T-cell (primary cell): ENCODE measurements at regions not wholly inside any gene's neighbourhood (a gene's known extent, or its start where the extent isn't known, plus 50 kb on each side); places are given as distances from the start of the nearest gene placed in this dataset.

Source experiments
- ATAC-seq, 4 experiments: fragments of 200-7000 bp in 3 of 4; fragments of 150-1000 bp in 1 of 4; cut with Tn5 transposase; replicated peaks in 1 of 4; 1 replicate in 3 of 4; 2 replicates in 1 of 4; pipeline ENCODE4 v1.10.0; 2021; ENCODE audit warnings: moderate library complexity in 3 of 4, mild to moderate bottlenecking in 2 of 4, moderate number of reproducible peaks in 1 of 4
- CTCF ChIA-PET, 2 donors: fragments of 300-600 bp; sonication (Branson Sonifier 250); formaldehyde crosslinking; loops; one replicate each; lab custom pipeline; 2022; ENCODE audit warnings: antibody characterized with exemption in 2 of 2; lab: Charles Lee
- POLR2A ChIA-PET, 2 donors: fragments of 300-600 bp; sonication (Branson Sonifier 250); formaldehyde crosslinking; loops; one replicate each; lab custom pipeline; 2022; ENCODE audit warnings: antibody characterized with exemption in 2 of 2; lab: Charles Lee
- DNase-seq, 35 experiments: peaks; one replicate each; pipeline versions ENCODE4 v3.0.0 to v3.0.0-alpha.2; 2013 to 2023
- H3K27ac ChIP-seq: one replicate; pipeline ENCODE4 v1.5.1; 2013; ENCODE audit warnings: low read length
- H3K27me3 ChIP-seq, 2 experiments: replicated peaks in 1 of 2; 1 replicate in 1 of 2; 2 replicates in 1 of 2; pipeline versions ENCODE4 v1.6.1 to v1.7.0; 2013; ENCODE audit warnings: low read length in 1 of 2, mixed read lengths in 1 of 2; ENCODE audit not compliant: control insufficient read depth in 2 of 2, insufficient read depth in 2 of 2; ENCODE audit errors: extremely low read depth in 1 of 2
- H3K36me3 ChIP-seq, 2 donors: 1 replicate in 1 of 2; 2 replicates in 1 of 2; pipeline versions ENCODE4 v1.6.1 to v1.7.0; 2013; ENCODE audit warnings: low read length in 1 of 2; ENCODE audit not compliant: control insufficient read depth in 2 of 2, insufficient read depth in 1 of 2; ENCODE audit errors: extremely low read depth in 1 of 2
- H3K4me1 ChIP-seq, 2 experiments: 1 replicate in 1 of 2; 2 replicates in 1 of 2; pipeline versions ENCODE4 v1.6.1 to v1.7.0; 2013; ENCODE audit warnings: low read length in 2 of 2, mixed read lengths in 1 of 2; ENCODE audit not compliant: insufficient read depth in 2 of 2, control insufficient read depth in 1 of 2; ENCODE audit errors: extremely low read depth in 1 of 2
- H3K4me3 ChIP-seq, 2 donors: 1 replicate in 1 of 2; 2 replicates in 1 of 2; pipeline versions ENCODE4 v1.5.1 to v1.7.0; 2013; ENCODE audit warnings: mild to moderate bottlenecking in 2 of 2, low read length in 1 of 2, moderate library complexity in 1 of 2; ENCODE audit not compliant: control insufficient read depth in 1 of 2; ENCODE audit errors: extremely low read depth in 1 of 2
- H3K9me3 ChIP-seq: 2 replicates; pipeline ENCODE4 v1.7.0; 2013
- H3K27ac Mint-ChIP-seq, 2 donors: one replicate each; pipeline ENCODE4 v1.8.0; 2020 to 2021; ENCODE audit warnings: mild to moderate bottlenecking in 2 of 2, mixed read lengths in 2 of 2
- H3K27me3 Mint-ChIP-seq, 2 donors: one replicate each; pipeline ENCODE4 v1.8.0; 2021 to 2022; ENCODE audit warnings: mixed read lengths in 2 of 2
- H3K36me3 Mint-ChIP-seq: one replicate; pipeline ENCODE4 v1.8.0; 2021; ENCODE audit warnings: mixed read lengths
- H3K4me1 Mint-ChIP-seq, 3 donors: one replicate each; pipeline ENCODE4 v1.8.0; 2020 to 2022; ENCODE audit warnings: mixed read lengths in 3 of 3, mild to moderate bottlenecking in 1 of 3
- H3K4me3 Mint-ChIP-seq, 3 donors: one replicate each; pipeline ENCODE4 v1.8.0; 2020 to 2022; ENCODE audit warnings: mild to moderate bottlenecking in 3 of 3, mixed read lengths in 3 of 3, moderate library complexity in 3 of 3
- H3K9me3 Mint-ChIP-seq, 3 donors: one replicate each; pipeline ENCODE4 v1.8.0; 2020 to 2022; ENCODE audit warnings: mixed read lengths in 3 of 3
- WGBS: methylation state at CpG from one replicate; pipeline ENCODE4 v1.1.5; 2013; ENCODE audit warnings: missing lambda C conversion rate; ENCODE audit not compliant: insufficient coverage; 5-methylcytosine and 5-hydroxymethylcytosine counted together

DNA sequence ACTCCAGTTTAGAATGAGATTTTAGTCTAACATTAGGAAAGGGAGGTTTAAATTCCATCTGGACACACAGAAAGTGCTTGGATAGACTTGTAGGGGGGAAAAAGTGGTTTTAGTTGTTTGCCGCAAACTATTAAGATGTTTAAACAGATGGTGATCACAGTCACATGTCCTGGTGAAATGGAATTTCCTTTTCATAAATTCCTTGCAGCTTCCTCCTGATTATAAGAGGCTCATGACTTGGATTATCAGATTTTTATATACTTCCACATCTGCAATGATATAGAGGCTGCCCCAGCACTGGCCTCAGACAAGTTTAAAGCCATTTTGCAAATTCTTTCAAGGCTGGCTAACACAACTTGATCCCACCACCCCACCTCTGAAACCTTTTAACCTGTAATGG lies 106.4 kb upstream of the ARMC3 start:
- ChIA-PET CTCF (no interaction called here), POLR2A (no interaction called here)
- no CpG with 5 or more reads among the region's 1 CpG for WGBS
- H3K9me3 Mint-ChIP-seq, result no peaks in the 10 kb centered on the region
- Histone ChIP-seq H3K27ac (no peak overlapping the region), H3K9me3 (no peaks in the 10 kb centered on the region), H3K27me3 (peaks cover 0 to 7% of the 10 kb centered on the region in 2 experiments), H3K4me3 (no peak overlapping the region), H3K36me3 (no peaks in the 10 kb centered on the region), H3K4me1 (no peaks in the 10 kb centered on the region)
- H3K36me3 Mint-ChIP-seq, result no peaks in the 10 kb centered on the region
- ATAC-seq, result no peak
- H3K27me3 Mint-ChIP-seq, result peaks cover 0 to 2% of the 10 kb centered on the region in 2 donors
- no peak overlapping the region for H3K4me3 Mint-ChIP-seq
- no peak overlapping the region for H3K27ac Mint-ChIP-seq
- DNase-seq, result no peak
- H3K4me1 Mint-ChIP-seq, result peaks cover 0 to 5% (median 4%) of the 10 kb centered on the region in 3 donors

DNA sequence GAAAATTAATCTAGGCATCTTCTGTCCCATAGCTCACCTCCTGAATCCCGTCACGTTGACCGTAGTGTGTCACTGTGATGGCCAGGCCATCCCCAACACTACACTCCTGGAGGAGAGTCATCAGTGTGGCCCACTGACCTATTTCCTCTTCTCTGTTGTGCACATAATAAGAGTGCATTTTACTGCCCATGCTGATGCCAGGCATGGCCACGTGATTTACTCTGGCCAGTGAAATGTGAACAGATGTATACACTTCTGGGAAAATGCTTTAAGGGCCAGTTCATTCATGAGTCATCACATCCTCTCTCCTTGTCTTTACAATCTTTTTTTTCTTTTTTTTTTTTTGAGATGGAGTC lies 101.9 kb upstream of the PIP4K2A start:
- H3K4me3 Mint-ChIP-seq, result no peak overlapping the region
- H3K27ac Mint-ChIP-seq, result no peak overlapping the region
- DNase-seq, result no peak
- H3K4me1 Mint-ChIP-seq, result peaks cover 0 to 5% (median 4%) of the 10 kb centered on the region in 3 donors
- no peak for ATAC-seq
- no peaks in the 10 kb centered on the region for H3K9me3 Mint-ChIP-seq
- 100% methylated on average over 3 of the region's 4 CpGs for WGBS
- Histone ChIP-seq H3K36me3 (no peaks in the 10 kb centered on the region), H3K4me1 (no peaks in the 10 kb centered on the region), H3K27ac (no peak overlapping the region), H3K4me3 (no peak overlapping the region), H3K9me3 (no peaks in the 10 kb centered on the region), H3K27me3 (peaks cover 0 to 2% of the 10 kb centered on the region in 2 experiments)
- POLR2A ChIA-PET, result interaction anchor here in 1 of 2 donors (0.6 kb wide), 1 partner anchor 260 kb away, joined by 3 read pairs; no protein-coding TSS in a partner anchor
- H3K27me3 Mint-ChIP-seq, result no peaks in the 10 kb centered on the region
- CTCF ChIA-PET, result no interaction called here
- H3K36me3 Mint-ChIP-seq, result no peaks in the 10 kb centered on the region

DNA sequence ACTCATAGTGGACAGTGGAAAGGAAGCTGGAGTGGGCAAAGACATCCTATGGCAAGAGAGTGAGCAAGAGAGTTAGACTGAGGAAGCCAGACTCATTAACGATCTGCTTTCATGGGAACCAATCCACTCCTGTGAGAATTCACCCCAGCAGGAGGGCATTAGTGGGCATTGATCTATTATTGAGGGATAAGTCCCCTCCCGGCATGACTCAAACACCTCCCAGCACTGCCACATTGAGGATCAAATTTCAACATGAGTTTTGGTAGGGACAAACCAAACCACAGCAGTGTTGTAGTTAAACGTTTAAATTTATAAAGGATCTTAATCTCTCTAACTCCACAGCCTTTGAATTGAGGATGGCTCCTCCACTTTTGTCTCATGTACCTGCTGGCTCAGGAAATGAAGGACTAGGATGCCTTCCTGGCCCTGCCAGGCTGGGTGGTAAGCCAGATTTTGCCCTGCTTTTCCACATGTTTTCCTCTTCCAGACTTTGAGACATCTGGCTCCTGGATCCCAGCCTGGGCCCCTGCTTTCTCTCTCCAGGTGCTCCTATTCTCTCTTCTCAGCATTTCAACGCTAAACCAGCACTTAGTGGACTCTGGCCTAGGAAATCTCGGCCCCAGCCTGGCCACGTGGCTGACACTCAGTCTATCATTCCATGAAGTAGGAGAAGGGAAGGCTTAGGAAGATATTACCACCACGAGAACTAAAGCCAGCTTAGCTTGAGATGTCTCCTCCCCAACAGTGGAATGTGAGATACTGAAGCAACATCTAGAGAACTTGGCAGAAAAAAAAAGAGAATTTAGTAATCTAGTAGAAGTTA lies 96.5 kb upstream of the PIP4K2A start:
- no CpG with 5 or more reads among the region's 7 CpGs for WGBS
- ChIA-PET POLR2A (interaction anchor here in 1 of 2 donors (0.6 kb wide), 1 partner anchor 148 kb away, joined by 3 read pairs; no protein-coding TSS in a partner anchor), CTCF (no interaction called here)
- H3K36me3 Mint-ChIP-seq, result no peaks in the 10 kb centered on the region
- no peaks in the 10 kb centered on the region for H3K27me3 Mint-ChIP-seq
- H3K4me1 ChIP-seq, result no peaks in the 10 kb centered on the region
- no peaks in the 10 kb centered on the region for H3K4me1 Mint-ChIP-seq
- no peak overlapping the region for H3K4me3 ChIP-seq
- no peaks in the 10 kb centered on the region for H3K9me3 Mint-ChIP-seq
- H3K27ac Mint-ChIP-seq, result no peak overlapping the region
- H3K4me3 Mint-ChIP-seq, result no peak overlapping the region
- H3K36me3 ChIP-seq, result no peaks in the 10 kb centered on the region
- no peaks in the 10 kb centered on the region for H3K9me3 ChIP-seq
- ATAC-seq (no peak), DNase-seq (no peak)
- H3K27me3 ChIP-seq, result no peaks in the 10 kb centered on the region
- H3K27ac ChIP-seq, result no peak overlapping the region

DNA sequence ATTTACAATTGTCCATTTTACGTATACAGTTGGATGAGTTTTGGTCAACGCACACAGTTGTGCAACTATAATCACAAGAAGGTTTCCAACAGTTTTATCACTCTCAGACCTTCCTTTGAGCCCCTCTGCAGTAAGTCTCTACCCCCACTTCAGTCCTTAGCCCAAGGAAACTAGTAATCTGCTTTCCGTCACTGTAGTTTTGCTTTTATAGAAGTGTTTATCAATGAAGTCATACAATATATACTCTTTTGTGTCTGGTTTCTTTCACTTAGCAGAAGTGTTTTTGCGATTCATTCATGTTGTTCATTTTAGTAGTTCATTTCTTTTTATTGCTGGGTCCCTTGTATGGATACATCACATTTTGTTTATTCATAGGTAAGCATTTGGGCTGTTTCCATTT lies 92.9 kb upstream of the PIP4K2A start:
- H3K27me3 ChIP-seq, result no peaks in the 10 kb centered on the region
- Mint-ChIP-seq H3K36me3 (no peaks in the 10 kb centered on the region), H3K27ac (no peak overlapping the region), H3K9me3 (no peaks in the 10 kb centered on the region), H3K4me3 (no peak overlapping the region), H3K27me3 (no peaks in the 10 kb centered on the region), H3K4me1 (peaks cover 0 to 1% (median 0%) of the 10 kb centered on the region in 3 donors)
- CTCF ChIA-PET, result interaction anchor here in 1 of 2 donors (0.7 kb wide), 1 partner anchor 65 kb away, joined by 4 read pairs; no protein-coding TSS in a partner anchor
- no peak overlapping the region for H3K4me3 ChIP-seq
- DNase-seq (no peak), ATAC-seq (no peak)
- no CpG with 5 or more reads among the region's 4 CpGs for WGBS
- H3K4me1 ChIP-seq, result no peaks in the 10 kb centered on the region
- no peak overlapping the region for H3K27ac ChIP-seq
- POLR2A ChIA-PET, result interaction anchor here (0.6 kb wide), 2 partner anchors 397 to 854 kb away, joined by 3 read pairs; no protein-coding TSS in a partner anchor
- H3K9me3 ChIP-seq, result no peaks in the 10 kb centered on the region
- no peaks in the 10 kb centered on the region for H3K36me3 ChIP-seq

DNA sequence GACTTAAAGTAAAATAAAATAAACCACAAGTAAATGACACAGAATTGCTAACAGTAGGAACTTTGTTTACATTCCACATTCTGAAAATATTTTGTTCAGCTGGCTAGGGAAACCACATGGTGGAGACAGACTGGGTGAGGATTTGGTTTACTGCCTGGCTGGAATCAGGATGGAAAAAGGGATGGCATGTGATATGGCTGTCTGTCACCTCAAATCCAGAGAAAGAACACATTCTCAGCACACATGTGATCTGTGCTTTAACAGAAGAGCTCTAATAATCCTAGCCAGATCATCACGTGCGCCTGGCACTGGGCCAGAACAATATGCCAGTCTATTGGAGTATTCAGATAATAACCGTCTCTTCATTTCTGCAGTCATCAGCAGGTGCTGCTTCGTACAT lies 90.9 kb upstream of the PIP4K2A start:
- DNase-seq, result no peak
- no peak overlapping the region for H3K27ac Mint-ChIP-seq
- ChIA-PET CTCF (no interaction called here), POLR2A (interaction anchor here in 1 of 2 donors (0.9 kb wide), 1 partner anchor 53 kb away, joined by 3 read pairs; no protein-coding TSS in a partner anchor)
- no peaks in the 10 kb centered on the region for H3K27me3 ChIP-seq
- no peak overlapping the region for H3K4me3 ChIP-seq
- H3K4me1 ChIP-seq, result no peaks in the 10 kb centered on the region
- H3K9me3 ChIP-seq, result no peaks in the 10 kb centered on the region
- H3K36me3 ChIP-seq, result no peaks in the 10 kb centered on the region
- ATAC-seq, result no peak
- peaks cover 0 to 2% of the 10 kb centered on the region in 2 donors for H3K27me3 Mint-ChIP-seq
- no peak overlapping the region for H3K27ac ChIP-seq
- H3K4me3 Mint-ChIP-seq, result no peak overlapping the region
- peaks cover 0 to 1% (median 0%) of the 10 kb centered on the region in 3 donors for H3K4me1 Mint-ChIP-seq
- no peaks in the 10 kb centered on the region for H3K9me3 Mint-ChIP-seq
- 90% methylated on average over 2 of the region's 4 CpGs for WGBS
- H3K36me3 Mint-ChIP-seq, result no peaks in the 10 kb centered on the region

DNA sequence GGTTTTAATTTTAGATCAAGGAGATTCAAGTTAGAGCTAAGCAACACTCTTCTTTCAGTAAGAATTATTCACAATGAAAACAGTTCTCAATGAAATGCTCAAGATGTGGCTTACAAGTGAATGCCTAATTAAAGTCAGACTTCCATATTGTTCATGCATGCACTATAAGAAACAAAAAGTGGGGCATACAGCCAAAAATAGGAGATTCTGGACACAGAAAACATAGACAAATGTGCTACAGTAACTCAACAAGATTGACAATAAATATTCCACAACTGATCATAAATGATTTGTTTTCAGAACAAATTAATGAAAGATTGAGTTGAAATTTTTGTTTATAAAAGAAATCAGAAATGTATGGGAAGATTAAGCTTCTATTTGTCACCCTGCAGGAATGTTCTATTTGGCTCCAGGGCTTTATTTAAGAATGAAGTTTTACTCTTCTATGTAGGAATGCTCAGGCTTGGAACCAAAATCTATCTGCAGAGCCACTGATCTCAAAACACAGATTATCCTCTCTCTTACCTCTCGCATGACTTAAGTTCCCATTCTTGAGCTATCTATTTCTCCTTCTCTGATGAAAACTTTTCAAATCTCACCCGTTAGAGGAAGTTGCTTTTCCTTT lies 89.0 kb upstream of the PIP4K2A start:
- ATAC-seq (no peak), DNase-seq (no peak)
- Histone ChIP-seq H3K4me1 (no peaks in the 10 kb centered on the region), H3K4me3 (no peak overlapping the region), H3K9me3 (no peaks in the 10 kb centered on the region), H3K27me3 (no peaks in the 10 kb centered on the region), H3K36me3 (no peaks in the 10 kb centered on the region), H3K27ac (no peak overlapping the region)
- H3K9me3 Mint-ChIP-seq, result peaks cover 0 to 3% (median 0%) of the 10 kb centered on the region in 3 donors
- no peak overlapping the region for H3K27ac Mint-ChIP-seq
- WGBS, result no CpG with 5 or more reads among the region's 2 CpGs
- peaks cover 0 to 1% (median 0%) of the 10 kb centered on the region in 3 donors for H3K4me1 Mint-ChIP-seq
- ChIA-PET CTCF (no interaction called here), POLR2A (no interaction called here)
- H3K27me3 Mint-ChIP-seq, result peaks cover 0 to 2% of the 10 kb centered on the region in 2 donors
- no peaks in the 10 kb centered on the region for H3K36me3 Mint-ChIP-seq
- H3K4me3 Mint-ChIP-seq, result no peak overlapping the region
